Heart left ventricle (tissue), 13 donors: ENCODE measurements at regions not wholly inside any gene's neighbourhood (a gene's known extent, or its start where the extent isn't known, plus 50 kb on each side); places are given as distances from the start of the nearest gene placed in this dataset.

Experiments
- POLR2A ChIP-seq, 2 donors: fragments of 450-650 bp; IDR thresholded peaks; one replicate each; pipeline ENCODE4 v1.6.1; 2017; ENCODE audit warnings: antibody characterized with exemption in 2 of 2, mild to moderate bottlenecking in 2 of 2, moderate library complexity in 2 of 2
- TF ChIP-seq, protein P1 (sequence below), 12 donors: fragments of 200-600 bp; sonication (generic) in 4 of 12; IDR thresholded peaks; one replicate each; pipeline versions ENCODE4 v1.5.0 to v1.8.0; 2018 to 2022; ENCODE audit warnings: antibody characterized with exemption in 12 of 12, mild to moderate bottlenecking in 5 of 12
- donor health status: ischemic (EF 13 %, LVEDD 7.1; RV severe dilation, severe dysfunction).
- donor health status: DM: no; HTN: yes; CAD: no.
- donor health status: DM: no; HTN: no; CAD: no.
- donor health status: ischemic (EF 25% LVEDD 6.9; RV normal size, moderate dysfunction).
- donor health status: ischemic (EF 25% LVEDD 5.7; RV mildly dilated, moderate dysfunction).
- donor health status: ischemic (EF 35%, LVEDD 5.7; RV mildly dilated, moderate dysfunction).
- donor health status: nonischemic (EF 11% LVEDD 7.7; RV severe dilation, severe dysfunction).
- donor health status: DM: yes; HTN: yes; CAD: no.
- donor health status: PGD.
- donor health status: ischemic (EF 29% LVEDD 5.4; RV normal size, mild dysfunction).
- donor health status: nonischemic (EF 23%, LVEDD 6.1; RV moderate dilation, normal function).

DNA sequence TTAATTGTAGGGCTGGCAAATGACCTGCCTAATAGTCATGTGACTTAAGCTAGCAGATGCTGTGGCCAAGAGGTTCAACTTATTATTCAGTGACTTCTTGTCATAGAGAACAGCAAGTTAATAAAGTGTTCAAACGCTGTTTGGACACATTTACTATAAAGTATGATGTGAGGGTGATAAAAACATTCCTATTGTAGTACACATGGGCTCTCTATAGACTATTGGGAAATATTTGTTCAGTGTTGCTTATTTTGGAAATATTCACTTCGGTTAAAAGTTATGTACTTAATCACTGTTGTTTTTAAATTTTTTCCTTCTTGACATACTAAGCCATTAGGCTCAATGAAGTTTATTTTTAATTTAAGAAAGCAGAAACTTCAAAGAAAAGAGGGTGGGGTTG lies 345.0 kb downstream of the NNT start:
- TF ChIP-seq, protein P1, sequence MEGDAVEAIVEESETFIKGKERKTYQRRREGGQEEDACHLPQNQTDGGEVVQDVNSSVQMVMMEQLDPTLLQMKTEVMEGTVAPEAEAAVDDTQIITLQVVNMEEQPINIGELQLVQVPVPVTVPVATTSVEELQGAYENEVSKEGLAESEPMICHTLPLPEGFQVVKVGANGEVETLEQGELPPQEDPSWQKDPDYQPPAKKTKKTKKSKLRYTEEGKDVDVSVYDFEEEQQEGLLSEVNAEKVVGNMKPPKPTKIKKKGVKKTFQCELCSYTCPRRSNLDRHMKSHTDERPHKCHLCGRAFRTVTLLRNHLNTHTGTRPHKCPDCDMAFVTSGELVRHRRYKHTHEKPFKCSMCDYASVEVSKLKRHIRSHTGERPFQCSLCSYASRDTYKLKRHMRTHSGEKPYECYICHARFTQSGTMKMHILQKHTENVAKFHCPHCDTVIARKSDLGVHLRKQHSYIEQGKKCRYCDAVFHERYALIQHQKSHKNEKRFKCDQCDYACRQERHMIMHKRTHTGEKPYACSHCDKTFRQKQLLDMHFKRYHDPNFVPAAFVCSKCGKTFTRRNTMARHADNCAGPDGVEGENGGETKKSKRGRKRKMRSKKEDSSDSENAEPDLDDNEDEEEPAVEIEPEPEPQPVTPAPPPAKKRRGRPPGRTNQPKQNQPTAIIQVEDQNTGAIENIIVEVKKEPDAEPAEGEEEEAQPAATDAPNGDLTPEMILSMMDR (IDR thresholded peaks at IDR 0.05): no peak
- TF ChIP-seq POLR2A (IDR thresholded peaks at IDR 0.05): no peak
